ENCODE measurements at regions not wholly inside any gene's neighbourhood (a gene's known extent, or its start where the extent isn't known, plus 50 kb on each side); places are given as distances from the start of the nearest gene placed in this dataset.

DNA sequence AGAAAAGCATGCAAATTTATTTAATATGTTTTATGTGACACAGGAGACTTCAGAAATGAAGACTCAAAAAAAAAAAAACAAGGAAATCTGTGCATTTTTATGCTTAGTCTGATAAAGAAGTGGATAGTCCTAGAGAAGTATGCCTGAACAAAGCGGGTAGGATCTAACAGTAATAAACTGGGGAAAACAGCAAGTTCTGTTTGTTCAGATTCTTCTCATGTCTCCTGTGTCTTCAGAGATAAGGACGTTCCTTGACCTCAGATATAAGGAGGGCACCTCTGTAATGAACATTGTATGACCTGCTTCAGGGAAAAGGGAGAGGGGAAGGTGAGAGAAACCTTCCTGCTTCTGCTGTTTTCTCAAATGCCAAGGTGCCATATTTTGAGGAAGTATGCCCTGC, 67.7 kb upstream of the TNFSF18 start:
- no peaks in the 10 kb centered on the region for H3K9me3 ChIP-seq (replicated peaks; ENCODE audit: control insufficient read depth, insufficient read depth, low read depth, low read length)
- ATAC-seq (no peak), FAIRE-seq (no peak), DNase-seq (ENCODE audit: extremely low read depth in 1 of 4, low spot score in 3 of 4) (no peak)
- in situ Hi-C loops (cut with MboI): no loop called here
- ChIA-PET CTCF (ENCODE audit: low intra/inter-chr PET ratio) (no interaction called here), POLR2A (no interaction called here)
- no peak overlapping the region for H3K4me3 ChIP-seq
- BruUV-seq (replicated peaks): no TSS peak
- H3K79me2 ChIP-seq (ENCODE audit: control insufficient read depth, insufficient read depth, low read length): no peaks in the 10 kb centered on the region
- H4K20me1 ChIP-seq (replicated peaks; ENCODE audit: control insufficient read depth, insufficient read depth, low read length): no peaks in the 10 kb centered on the region
- H3K36me3 ChIP-seq (ENCODE audit: control insufficient read depth, insufficient read depth, low read length): no peaks in the 10 kb centered on the region
- no peaks in the 10 kb centered on the region for H3K27me3 ChIP-seq (ENCODE audit: control insufficient read depth in 2 of 2, insufficient read depth in 2 of 2, low read length in 2 of 2)
- no peaks in the 10 kb centered on the region for H3K4me1 ChIP-seq (replicated peaks in 1 of 2; ENCODE audit: control insufficient read depth in 2 of 2, insufficient read depth in 2 of 2, low read length in 2 of 2)
- 0% methylated on average over 2 of the region's 2 CpGs for WGBS (ENCODE audit: insufficient coverage, low coverage, missing lambda C conversion rate)
- intact Hi-C loops (cut with micrococcal nuclease): no loop called here
- H3K9me1 ChIP-seq (ENCODE audit: control insufficient read depth, insufficient read depth, low read length): no peaks in the 10 kb centered on the region
- H3K27ac ChIP-seq (ENCODE audit: extremely low read depth, low read depth, low read length): no peak overlapping the region
- no peak overlapping the region for H3K9ac ChIP-seq (ENCODE audit: insufficient read depth in 1 of 2, low read depth in 2 of 2, low read length in 2 of 2)
- H3K4me2 ChIP-seq (ENCODE audit: insufficient read depth, low read length): no peak overlapping the region
- H2AFZ ChIP-seq (ENCODE audit: low read depth, low read length): no peak overlapping the region
- 0 out of 4 replicates have a peak, but pooled peaks of 1 of the 2 experiments have one; percentile 10 for TF ChIP-seq KDM1A (IDR thresholded peaks at IDR 0.05)
- no peak for TF ChIP-seq FOXK1 (CRISPR knock-in tag; IDR thresholded peaks at IDR 0.05; ENCODE audit: borderline replicate concordance)
- no peak for TF ChIP-seq THRA (IDR thresholded peaks at IDR 0.05)
- TF ChIP-seq SMARCC2 (IDR thresholded peaks at IDR 0.05; ENCODE audit: low read depth): no peak
- TF ChIP-seq CBFA2T2 (conservative IDR thresholded peaks at IDR 0.05): peak; percentile 53
- no peak for TF ChIP-seq ZSCAN29 (IDR thresholded peaks at IDR 0.05)
- TF ChIP-seq, protein P1, sequence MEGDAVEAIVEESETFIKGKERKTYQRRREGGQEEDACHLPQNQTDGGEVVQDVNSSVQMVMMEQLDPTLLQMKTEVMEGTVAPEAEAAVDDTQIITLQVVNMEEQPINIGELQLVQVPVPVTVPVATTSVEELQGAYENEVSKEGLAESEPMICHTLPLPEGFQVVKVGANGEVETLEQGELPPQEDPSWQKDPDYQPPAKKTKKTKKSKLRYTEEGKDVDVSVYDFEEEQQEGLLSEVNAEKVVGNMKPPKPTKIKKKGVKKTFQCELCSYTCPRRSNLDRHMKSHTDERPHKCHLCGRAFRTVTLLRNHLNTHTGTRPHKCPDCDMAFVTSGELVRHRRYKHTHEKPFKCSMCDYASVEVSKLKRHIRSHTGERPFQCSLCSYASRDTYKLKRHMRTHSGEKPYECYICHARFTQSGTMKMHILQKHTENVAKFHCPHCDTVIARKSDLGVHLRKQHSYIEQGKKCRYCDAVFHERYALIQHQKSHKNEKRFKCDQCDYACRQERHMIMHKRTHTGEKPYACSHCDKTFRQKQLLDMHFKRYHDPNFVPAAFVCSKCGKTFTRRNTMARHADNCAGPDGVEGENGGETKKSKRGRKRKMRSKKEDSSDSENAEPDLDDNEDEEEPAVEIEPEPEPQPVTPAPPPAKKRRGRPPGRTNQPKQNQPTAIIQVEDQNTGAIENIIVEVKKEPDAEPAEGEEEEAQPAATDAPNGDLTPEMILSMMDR (IDR thresholded peaks at IDR 0.05 in 2 of 3, conservative IDR thresholded peaks at IDR 0.05 in 1 of 3; ENCODE audit: insufficient read depth in 2 of 3, low read depth in 1 of 3, low read length in 3 of 3): no peak
- peak; percentile 45; the same call in 1 of the 2 replicates for TF ChIP-seq TEAD4 (IDR thresholded peaks at IDR 0.05; ENCODE audit: low read length)
- no peak for TF ChIP-seq TEAD4 (CRISPR knock-in tag; IDR thresholded peaks at IDR 0.05; ENCODE audit: borderline replicate concordance)
- no peak for TF ChIP-seq NR2F6 (CRISPR knock-in tag; IDR thresholded peaks at IDR 0.05)
- TF ChIP-seq, protein P2, sequence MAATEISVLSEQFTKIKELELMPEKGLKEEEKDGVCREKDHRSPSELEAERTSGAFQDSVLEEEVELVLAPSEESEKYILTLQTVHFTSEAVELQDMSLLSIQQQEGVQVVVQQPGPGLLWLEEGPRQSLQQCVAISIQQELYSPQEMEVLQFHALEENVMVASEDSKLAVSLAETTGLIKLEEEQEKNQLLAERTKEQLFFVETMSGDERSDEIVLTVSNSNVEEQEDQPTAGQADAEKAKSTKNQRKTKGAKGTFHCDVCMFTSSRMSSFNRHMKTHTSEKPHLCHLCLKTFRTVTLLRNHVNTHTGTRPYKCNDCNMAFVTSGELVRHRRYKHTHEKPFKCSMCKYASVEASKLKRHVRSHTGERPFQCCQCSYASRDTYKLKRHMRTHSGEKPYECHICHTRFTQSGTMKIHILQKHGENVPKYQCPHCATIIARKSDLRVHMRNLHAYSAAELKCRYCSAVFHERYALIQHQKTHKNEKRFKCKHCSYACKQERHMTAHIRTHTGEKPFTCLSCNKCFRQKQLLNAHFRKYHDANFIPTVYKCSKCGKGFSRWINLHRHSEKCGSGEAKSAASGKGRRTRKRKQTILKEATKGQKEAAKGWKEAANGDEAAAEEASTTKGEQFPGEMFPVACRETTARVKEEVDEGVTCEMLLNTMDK (IDR thresholded peaks at IDR 0.05; ENCODE audit: borderline replicate concordance, insufficient read depth, low read depth, low read length, poor library complexity, severe bottlenecking): no peak
- TF ChIP-seq SUPT5H (IDR thresholded peaks at IDR 0.05): no peak
- no peak for TF ChIP-seq DNMT1 (IDR thresholded peaks at IDR 0.05)
- peak; percentile 71 for TF ChIP-seq CBFA2T3 (IDR thresholded peaks at IDR 0.05)
- no peak for TF ChIP-seq MYNN (IDR thresholded peaks at IDR 0.05)
- TF ChIP-seq MYNN (CRISPR knock-in tag; IDR thresholded peaks at IDR 0.05): no peak
- TF ChIP-seq, protein P3, sequence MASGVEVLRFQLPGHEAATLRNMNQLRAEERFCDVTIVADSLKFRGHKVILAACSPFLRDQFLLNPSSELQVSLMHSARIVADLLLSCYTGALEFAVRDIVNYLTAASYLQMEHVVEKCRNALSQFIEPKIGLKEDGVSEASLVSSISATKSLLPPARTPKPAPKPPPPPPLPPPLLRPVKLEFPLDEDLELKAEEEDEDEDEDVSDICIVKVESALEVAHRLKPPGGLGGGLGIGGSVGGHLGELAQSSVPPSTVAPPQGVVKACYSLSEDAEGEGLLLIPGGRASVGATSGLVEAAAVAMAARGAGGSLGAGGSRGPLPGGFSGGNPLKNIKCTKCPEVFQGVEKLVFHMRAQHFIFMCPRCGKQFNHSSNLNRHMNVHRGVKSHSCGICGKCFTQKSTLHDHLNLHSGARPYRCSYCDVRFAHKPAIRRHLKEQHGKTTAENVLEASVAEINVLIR (CRISPR knock-in tag; IDR thresholded peaks at IDR 0.05): no peak
- TF ChIP-seq ZBTB7A (IDR thresholded peaks at IDR 0.05; ENCODE audit: borderline replicate concordance, control insufficient read depth, low read depth, low read length): no peak

Measured in K562 (cell line).